ENCODE measurements at regions not wholly inside any gene's neighbourhood (a gene's known extent, or its start where the extent isn't known, plus 50 kb on each side); places are given as distances from the start of the nearest gene placed in this dataset.
A peak's percentile ranks its signal among the peaks of the same experiment; 100 is the strongest.

DNA sequence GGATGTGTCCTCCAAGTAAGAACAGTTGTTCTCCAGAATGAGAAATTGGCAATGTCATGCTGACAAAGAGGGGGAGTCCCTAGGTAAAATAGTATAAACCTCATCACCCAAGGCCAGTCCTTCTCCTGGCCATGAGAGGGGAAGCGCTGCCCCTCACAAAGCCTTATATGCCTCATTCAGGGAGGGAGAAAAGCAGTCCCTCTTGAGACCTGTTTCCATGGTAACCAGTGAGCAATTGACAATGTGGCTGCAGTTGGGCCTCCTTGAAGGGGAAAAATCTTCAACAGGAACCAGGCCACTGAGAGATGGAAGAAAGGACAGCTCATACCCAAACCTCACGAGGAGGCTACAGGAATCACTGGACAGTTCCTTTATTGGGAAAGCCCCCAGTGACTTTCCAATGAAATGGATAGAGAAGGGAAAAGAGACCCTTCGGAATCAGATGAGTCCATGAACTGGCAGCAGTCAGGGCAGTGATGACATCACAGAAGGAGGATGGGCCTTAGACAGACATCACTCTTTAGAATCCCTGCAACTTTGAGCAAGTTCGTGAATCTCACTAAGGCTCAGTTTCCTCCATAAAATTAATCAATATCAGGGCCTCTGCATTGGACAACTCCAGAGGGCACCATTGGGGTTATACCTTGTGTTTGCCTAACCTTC is 275.7 kb downstream of the TOX3 start:
- no peak overlapping the region for H3K4me3 ChIP-seq
- TF ChIP-seq EZH2 (IDR thresholded peaks at IDR 0.05; ENCODE audit: borderline replicate concordance) (no peak), EZH2phosphoT487 (IDR thresholded peaks at IDR 0.05; ENCODE audit: low read depth, severe bottlenecking, unreplicated experiment) (no peak)
- TF ChIP-seq, protein P1, sequence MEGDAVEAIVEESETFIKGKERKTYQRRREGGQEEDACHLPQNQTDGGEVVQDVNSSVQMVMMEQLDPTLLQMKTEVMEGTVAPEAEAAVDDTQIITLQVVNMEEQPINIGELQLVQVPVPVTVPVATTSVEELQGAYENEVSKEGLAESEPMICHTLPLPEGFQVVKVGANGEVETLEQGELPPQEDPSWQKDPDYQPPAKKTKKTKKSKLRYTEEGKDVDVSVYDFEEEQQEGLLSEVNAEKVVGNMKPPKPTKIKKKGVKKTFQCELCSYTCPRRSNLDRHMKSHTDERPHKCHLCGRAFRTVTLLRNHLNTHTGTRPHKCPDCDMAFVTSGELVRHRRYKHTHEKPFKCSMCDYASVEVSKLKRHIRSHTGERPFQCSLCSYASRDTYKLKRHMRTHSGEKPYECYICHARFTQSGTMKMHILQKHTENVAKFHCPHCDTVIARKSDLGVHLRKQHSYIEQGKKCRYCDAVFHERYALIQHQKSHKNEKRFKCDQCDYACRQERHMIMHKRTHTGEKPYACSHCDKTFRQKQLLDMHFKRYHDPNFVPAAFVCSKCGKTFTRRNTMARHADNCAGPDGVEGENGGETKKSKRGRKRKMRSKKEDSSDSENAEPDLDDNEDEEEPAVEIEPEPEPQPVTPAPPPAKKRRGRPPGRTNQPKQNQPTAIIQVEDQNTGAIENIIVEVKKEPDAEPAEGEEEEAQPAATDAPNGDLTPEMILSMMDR (IDR thresholded peaks at IDR 0.05; ENCODE audit: poor library complexity) = no peak
- 88% methylated on average over 4 of the region's 4 CpGs for WGBS (ENCODE audit: low lambda C conversion rate, missing lambda C conversion rate)
- no peak overlapping the region for H3K4me2 ChIP-seq
- no peaks in the 10 kb centered on the region for H3K9me3 ChIP-seq (ENCODE audit: low read depth)
- H3K27me3 ChIP-seq = no peaks in the 10 kb centered on the region
- no peak for DNase-seq (ENCODE audit: low spot score)
- no peaks in the 10 kb centered on the region for H3K79me2 ChIP-seq
- peaks cover 1% of the 10 kb centered on the region for H3K4me1 ChIP-seq (ENCODE audit: insufficient read depth)
- H2AFZ ChIP-seq = no peak overlapping the region
- no peak overlapping the region for H3K27ac ChIP-seq
- no peaks in the 10 kb centered on the region for H4K20me1 ChIP-seq (ENCODE audit: insufficient read depth, poor library complexity, severe bottlenecking)
- H3K36me3 ChIP-seq (replicated peaks; ENCODE audit: insufficient read depth, low read depth) = no peaks in the 10 kb centered on the region
- H3K9me2 ChIP-seq (replicated peaks; ENCODE audit: insufficient read depth) = no peaks in the 10 kb centered on the region

DNA sequence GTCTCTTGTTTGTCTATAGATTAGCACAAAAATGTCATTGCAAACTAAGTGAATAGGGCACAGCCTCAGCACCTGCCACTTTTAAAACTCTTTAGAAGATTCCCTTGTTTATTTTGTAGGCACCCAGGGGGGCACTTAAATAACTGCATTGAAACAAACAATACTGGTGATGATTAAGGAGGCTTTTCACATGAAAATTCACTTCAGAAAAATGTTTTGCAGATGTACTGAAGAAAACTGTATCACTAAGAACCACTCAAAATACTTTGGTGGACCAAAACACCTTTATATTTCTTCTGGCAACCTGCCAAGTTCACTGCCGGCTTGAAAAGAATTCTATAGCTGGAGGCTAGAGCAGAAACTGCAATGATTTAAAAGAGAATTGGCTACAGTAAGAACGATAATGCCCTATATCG is 281.5 kb downstream of the TOX3 start:
- Histone ChIP-seq H3K36me3 (replicated peaks; ENCODE audit: insufficient read depth, low read depth) (no peaks in the 10 kb centered on the region), H2AFZ (no peak overlapping the region), H3K9me3 (ENCODE audit: low read depth) (no peaks in the 10 kb centered on the region), H3K79me2 (no peaks in the 10 kb centered on the region), H3K4me1 (ENCODE audit: insufficient read depth) (peaks cover 5% of the 10 kb centered on the region), H3K9me2 (replicated peaks; ENCODE audit: insufficient read depth) (no peaks in the 10 kb centered on the region), H3K4me3 (no peak overlapping the region), H3K4me2 (no peak overlapping the region), H4K20me1 (ENCODE audit: insufficient read depth, poor library complexity, severe bottlenecking) (no peaks in the 10 kb centered on the region), H3K27me3 (no peaks in the 10 kb centered on the region), H3K27ac (no peak overlapping the region)
- WGBS (ENCODE audit: low lambda C conversion rate, missing lambda C conversion rate) = 3% methylated on average over 3 of the region's 3 CpGs
- peak; percentile 51 for DNase-seq (ENCODE audit: low spot score)
- TF ChIP-seq, protein P1 (IDR thresholded peaks at IDR 0.05; ENCODE audit: poor library complexity) = no peak
- TF ChIP-seq EZH2phosphoT487 (IDR thresholded peaks at IDR 0.05; ENCODE audit: low read depth, severe bottlenecking, unreplicated experiment) = no peak
- TF ChIP-seq EZH2 (IDR thresholded peaks at IDR 0.05; ENCODE audit: borderline replicate concordance) = no peak

DNA sequence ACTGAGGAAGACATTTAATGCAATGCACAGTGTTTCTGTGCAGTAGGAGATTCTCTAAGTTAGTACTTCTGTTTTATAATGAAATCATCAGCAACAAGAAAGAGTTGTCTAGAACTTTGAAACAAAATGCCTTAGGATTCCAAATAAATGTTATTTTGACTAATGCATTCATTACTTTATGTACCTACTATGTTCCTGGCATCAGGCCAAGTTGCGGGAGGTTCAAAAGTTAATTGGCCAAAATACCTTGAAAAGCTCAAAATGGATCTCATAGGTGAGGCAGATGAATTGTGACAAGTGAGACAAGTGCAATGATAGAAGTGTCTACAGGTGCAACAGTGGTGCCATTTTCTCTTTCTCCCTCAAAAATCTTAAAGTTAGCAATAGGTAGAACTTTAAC is 289.4 kb downstream of the TOX3 start:
- H3K79me2 ChIP-seq = no peaks in the 10 kb centered on the region
- no peak overlapping the region for H3K4me2 ChIP-seq
- no peaks in the 10 kb centered on the region for H3K4me1 ChIP-seq (ENCODE audit: insufficient read depth)
- no peaks in the 10 kb centered on the region for H3K36me3 ChIP-seq (replicated peaks; ENCODE audit: insufficient read depth, low read depth)
- no peaks in the 10 kb centered on the region for H3K9me3 ChIP-seq (ENCODE audit: low read depth)
- DNase-seq (ENCODE audit: low spot score) = no peak
- TF ChIP-seq EZH2 (IDR thresholded peaks at IDR 0.05; ENCODE audit: borderline replicate concordance) (no peak), EZH2phosphoT487 (IDR thresholded peaks at IDR 0.05; ENCODE audit: low read depth, severe bottlenecking, unreplicated experiment) (no peak)
- TF ChIP-seq, protein P1 (IDR thresholded peaks at IDR 0.05; ENCODE audit: poor library complexity) = no peak
- H3K27me3 ChIP-seq = no peaks in the 10 kb centered on the region
- H3K4me3 ChIP-seq = no peak overlapping the region
- H4K20me1 ChIP-seq (ENCODE audit: insufficient read depth, poor library complexity, severe bottlenecking) = no peaks in the 10 kb centered on the region
- no peaks in the 10 kb centered on the region for H3K9me2 ChIP-seq (replicated peaks; ENCODE audit: insufficient read depth)
- no peak overlapping the region for H2AFZ ChIP-seq
- H3K27ac ChIP-seq = no peak overlapping the region
- WGBS (ENCODE audit: low lambda C conversion rate, missing lambda C conversion rate) = 86% methylated on average over 1 of the region's 1 CpG
